Upper lobe of right lung (tissue), 1 donor: ENCODE measurements at regions not wholly inside any gene's neighbourhood (a gene's known extent, or its start where the extent isn't known, plus 50 kb on each side); places are given as distances from the start of the nearest gene placed in this dataset.
"Not testable (repeated sequence)": the region's sequence is repeated elsewhere in the genome, so short reads cannot be mapped to it uniquely, and the experiment has no call there.

ENCODE experiments used
- ATAC-seq: fragments of 200-7000 bp; cut with Tn5 transposase; one replicate; pipeline ENCODE4 v1.9.1; 2020; ENCODE audit warnings: mild to moderate bottlenecking, moderate library complexity
- DNase-seq: peaks from one replicate; pipeline ENCODE4 v3.0.0-alpha.2; 2020
- H3K27ac ChIP-seq: fragments of 200-600 bp; one replicate; pipeline ENCODE4 v1.8.0; 2022
- H3K27me3 ChIP-seq: fragments of 200-600 bp; one replicate; pipeline ENCODE4 v1.8.0; 2022; ENCODE audit warnings: mild to moderate bottlenecking
- H3K36me3 ChIP-seq: fragments of 200-600 bp; one replicate; pipeline ENCODE4 v1.8.0; 2022
- H3K4me1 ChIP-seq: fragments of 200-600 bp; one replicate; pipeline ENCODE4 v1.8.0; 2022
- H3K4me3 ChIP-seq: fragments of 200-600 bp; one replicate; pipeline ENCODE4 v1.8.0; 2022; ENCODE audit warnings: mild to moderate bottlenecking
- H3K9me3 ChIP-seq: fragments of 200-600 bp; one replicate; pipeline ENCODE4 v1.8.0; 2022
- CTCF ChIP-seq: fragments of 200-600 bp; IDR thresholded peaks from one replicate; pipeline ENCODE4 v1.8.0; 2022; ENCODE audit warnings: antibody characterized with exemption
- intact Hi-C: fragments of 100-400 bp; cut with DNase I; formaldehyde crosslinking; loops from one replicate; pipeline ENCODE4 v1.11.0; 2022
- donor health status: DM: no; HTN: yes; CAD: no; lungs with severe emphysema.

- no peak for TF ChIP-seq CTCF
- no peaks in the 10 kb centered on the region for H3K36me3 ChIP-seq
- no peak overlapping the region for H3K27ac ChIP-seq
- H3K4me1 ChIP-seq, result no peaks in the 10 kb centered on the region
- ATAC-seq, result no peak
- H3K9me3 ChIP-seq, result no peaks in the 10 kb centered on the region
- H3K27me3 ChIP-seq, result no peaks in the 10 kb centered on the region
- intact Hi-C loops, result no loop called here
- no peak for DNase-seq
- no peak overlapping the region for H3K4me3 ChIP-seq
These were observed 247.4 kb upstream of the ST6GAL2 start for GRCh38 chr2:107133412-107133811.

- Histone ChIP-seq H3K27ac (no peak overlapping the region), H3K27me3 (no peaks in the 10 kb centered on the region), H3K36me3 (no peaks in the 10 kb centered on the region), H3K4me3 (no peak overlapping the region), H3K4me1 (no peaks in the 10 kb centered on the region), H3K9me3 (no peaks in the 10 kb centered on the region)
- TF ChIP-seq CTCF, result no peak
- intact Hi-C loops, result no loop called here
- DNase-seq, result no peak
- ATAC-seq, result no peak
These were observed 250.8 kb upstream of the ST6GAL2 start for GRCh38 chr2:107136733-107137132.

- Histone ChIP-seq H3K9me3 (no peaks in the 10 kb centered on the region), H3K36me3 (no peaks in the 10 kb centered on the region), H3K4me1 (no peaks in the 10 kb centered on the region), H3K27me3 (no peaks in the 10 kb centered on the region), H3K27ac (no peak overlapping the region), H3K4me3 (no peak overlapping the region)
- no peak for TF ChIP-seq CTCF
- intact Hi-C loops, result no loop called here
- no peak for DNase-seq
- ATAC-seq, result no peak
These were observed 251.7 kb upstream of the ST6GAL2 start for GRCh38 chr2:107137706-107138105.

GRCh38 chr2:107146181-107146580 lies 260.2 kb upstream of the ST6GAL2 start:
- no peak for TF ChIP-seq CTCF
- DNase-seq (no peak), ATAC-seq (no peak)
- H3K36me3 ChIP-seq, result no peaks in the 10 kb centered on the region
- no peak overlapping the region for H3K4me3 ChIP-seq
- no peaks in the 10 kb centered on the region for H3K27me3 ChIP-seq
- no peak overlapping the region for H3K27ac ChIP-seq
- intact Hi-C loops, result no loop called here
- H3K9me3 ChIP-seq, result no peaks in the 10 kb centered on the region
- no peaks in the 10 kb centered on the region for H3K4me1 ChIP-seq

- DNase-seq, H3K36me3 ChIP-seq, H3K27me3 ChIP-seq, H3K4me3 ChIP-seq, H3K27ac ChIP-seq, intact Hi-C loops, ATAC-seq, H3K4me1 ChIP-seq, H3K9me3 ChIP-seq: not testable (repeated sequence)
These were observed 260.7 kb upstream of the ST6GAL2 start for GRCh38 chr2:107146645-107147044.

GRCh38 chr2:107148055-107148454 lies 262.1 kb upstream of the ST6GAL2 start:
- no peaks in the 10 kb centered on the region for H3K27me3 ChIP-seq
- H3K27ac ChIP-seq, result no peak overlapping the region
- H3K4me1 ChIP-seq, result no peaks in the 10 kb centered on the region
- ATAC-seq, result no peak
- no peaks in the 10 kb centered on the region for H3K9me3 ChIP-seq
- no peak for TF ChIP-seq CTCF
- H3K4me3 ChIP-seq, result no peak overlapping the region
- no peak for DNase-seq
- intact Hi-C loops, result no loop called here
- H3K36me3 ChIP-seq, result no peaks in the 10 kb centered on the region
